ENCODE measurements at regions not wholly inside any gene's neighbourhood (a gene's known extent, or its start where the extent isn't known, plus 50 kb on each side); places are given as distances from the start of the nearest gene placed in this dataset.

GRCh38 chr12:65623507-65623906 is 200.8 kb upstream of the HMGA2 start:
- DNase-seq, result no peak

- DNase-seq, result no peak
Measured at GRCh38 chr12:65624554-65625086, 199.7 kb upstream of the HMGA2 start.

- no peak for DNase-seq
Measured at GRCh38 chr12:65628061-65628460, 196.2 kb upstream of the HMGA2 start.

- no peak for DNase-seq
Measured at GRCh38 chr12:65630555-65630954, 193.7 kb upstream of the HMGA2 start.

- peak in 7 of 56 donors; percentile 8 to 45 (median 19) for DNase-seq
Measured at GRCh38 chr12:65631621-65632111, 192.6 kb upstream of the HMGA2 start.

- DNase-seq, result peak in 10 of 56 donors; percentile 0 to 55 (median 4)
Measured at GRCh38 chr12:65632131-65632855, 192.0 kb upstream of the HMGA2 start.

- DNase-seq, result no peak
Measured at GRCh38 chr12:65634061-65634460, 190.2 kb upstream of the HMGA2 start.

- DNase-seq, result no peak
Measured at GRCh38 chr12:65634626-65635331, 189.5 kb upstream of the HMGA2 start.

- DNase-seq, result no peak
Measured at GRCh38 chr12:65636436-65636835, 187.8 kb upstream of the HMGA2 start.

- DNase-seq, result no peak
Measured at GRCh38 chr12:65637150-65637549, 187.1 kb upstream of the HMGA2 start.

GRCh38 chr12:65637774-65638173 is 186.5 kb upstream of the HMGA2 start:
- DNase-seq, result no peak

GRCh38 chr12:65638324-65638723 is 186.0 kb upstream of the HMGA2 start:
- DNase-seq, result no peak

- no peak for DNase-seq
Measured at GRCh38 chr12:65640489-65640901, 183.8 kb upstream of the HMGA2 start.

- DNase-seq, result no peak
Measured at GRCh38 chr12:65642061-65642661, 182.1 kb upstream of the HMGA2 start.

- DNase-seq, result no peak
Measured at GRCh38 chr12:65643171-65643570, 181.1 kb upstream of the HMGA2 start.

GRCh38 chr12:65643595-65644386 is 180.5 kb upstream of the HMGA2 start:
- no peak for DNase-seq

- DNase-seq, result no peak
Measured at GRCh38 chr12:65646127-65646643, 178.1 kb upstream of the HMGA2 start.

GRCh38 chr12:65647074-65647473 is 177.2 kb upstream of the HMGA2 start:
- DNase-seq, result no peak

GRCh38 chr12:65648461-65648860 is 175.8 kb upstream of the HMGA2 start:
- no peak for DNase-seq

- no peak for DNase-seq
Measured at GRCh38 chr12:65649126-65649525, 175.2 kb upstream of the HMGA2 start.

GRCh38 chr12:65651060-65651459 is 173.2 kb upstream of the HMGA2 start:
- no peak for DNase-seq

All from nucleus accumbens (tissue), 56 donors.